NCI-H2196 treated with DMSO at 0.1 percent for 48 hours (cell line): ENCODE measurements at regions not wholly inside any gene's neighbourhood (a gene's known extent, or its start where the extent isn't known, plus 50 kb on each side); places are given as distances from the start of the nearest gene placed in this dataset.
"Not testable (repeated sequence)": the region's sequence is repeated elsewhere in the genome, so short reads cannot be mapped to it uniquely, and the experiment has no call there.

Experiments
- DNase-seq: peaks from one replicate; lab custom pipeline; 2025; ENCODE audit not compliant: unreplicated experiment; lab: John Stamatoyannopoulos, UW

DNA sequence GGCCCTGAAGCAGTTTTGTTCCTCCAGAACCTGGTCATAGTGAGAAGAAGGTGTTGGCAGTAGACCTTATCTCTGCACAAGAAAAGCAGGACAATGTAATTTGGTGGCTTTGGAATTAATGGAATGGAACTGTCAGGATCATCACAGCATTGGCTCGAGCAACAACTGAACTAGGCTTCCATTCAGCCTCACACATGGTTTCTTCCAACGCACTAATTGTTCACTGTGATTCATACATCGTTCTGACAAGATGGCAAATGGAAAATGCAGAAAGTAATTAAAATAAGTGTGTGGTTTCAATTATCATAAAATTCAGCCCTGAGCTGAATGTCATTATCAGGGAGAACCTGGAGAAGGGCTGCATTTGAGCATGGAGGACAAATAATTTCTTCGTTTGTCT is 80.6 kb downstream of the MFSD1 start:
- DNase-seq: no peak

DNA sequence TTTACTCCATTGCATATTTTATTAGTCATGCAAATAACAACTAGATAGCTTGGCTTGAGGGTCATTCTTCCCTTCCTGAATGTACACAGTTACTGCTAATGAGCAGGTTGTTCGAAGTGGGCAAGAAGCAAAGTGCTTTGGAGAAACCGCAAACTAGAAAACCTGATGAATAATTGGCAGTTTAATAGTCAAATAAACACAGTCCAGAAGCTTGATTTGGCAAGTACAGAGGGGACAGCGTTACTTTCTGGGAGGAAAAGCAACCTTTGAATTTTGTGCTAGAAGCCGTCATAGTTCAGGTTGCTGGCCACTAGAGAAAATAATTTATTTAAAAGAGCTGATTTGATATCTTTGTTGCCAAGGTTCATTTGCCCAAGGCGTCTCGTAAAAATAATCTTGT is 94.9 kb downstream of the MFSD1 start:
- no peak for DNase-seq

DNA sequence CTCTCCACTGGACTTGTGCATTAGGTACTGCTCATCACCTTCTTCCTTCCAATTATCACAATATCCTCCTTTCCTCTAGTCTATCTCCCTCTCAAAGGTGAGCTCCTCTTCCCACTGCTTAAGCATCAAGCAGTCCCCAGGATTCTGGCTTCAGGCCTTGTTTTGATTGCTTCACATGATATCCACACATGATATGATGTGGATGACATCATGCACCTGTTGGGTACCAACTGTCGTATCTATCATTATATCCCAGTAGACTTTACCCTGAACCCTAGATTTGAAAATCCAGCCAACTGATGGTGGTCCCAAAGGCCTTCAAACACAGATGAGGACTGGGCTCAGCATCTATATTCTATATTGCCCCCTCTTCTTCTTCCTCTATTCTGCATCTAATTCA is 104.9 kb downstream of the MFSD1 start:
- no peak for DNase-seq

DNA sequence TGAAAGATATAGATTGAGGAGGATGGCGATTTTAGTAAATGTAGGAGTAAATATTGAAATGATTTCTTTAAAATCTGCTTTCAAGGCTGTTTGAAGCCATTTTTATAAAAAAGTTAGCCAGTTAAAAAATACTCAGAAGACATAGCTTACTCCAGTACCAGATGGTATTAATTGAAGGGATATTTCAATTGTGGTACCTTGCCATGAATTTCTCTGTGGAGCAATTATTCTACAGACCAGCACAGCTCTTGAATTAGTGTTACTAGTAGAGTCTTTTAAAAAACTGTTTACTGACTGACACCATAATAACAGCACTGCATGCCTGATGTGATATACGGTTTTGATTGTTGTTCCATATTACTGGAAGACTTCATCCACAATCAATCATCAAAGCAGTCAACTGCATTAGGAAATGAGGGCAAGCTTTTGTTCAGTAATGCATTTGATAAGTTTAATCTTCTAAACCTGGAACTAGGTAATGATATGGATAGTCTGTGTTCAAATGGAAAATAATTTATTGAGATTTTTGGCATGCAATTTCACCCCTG is 106.4 kb downstream of the MFSD1 start:
- no peak for DNase-seq

DNA sequence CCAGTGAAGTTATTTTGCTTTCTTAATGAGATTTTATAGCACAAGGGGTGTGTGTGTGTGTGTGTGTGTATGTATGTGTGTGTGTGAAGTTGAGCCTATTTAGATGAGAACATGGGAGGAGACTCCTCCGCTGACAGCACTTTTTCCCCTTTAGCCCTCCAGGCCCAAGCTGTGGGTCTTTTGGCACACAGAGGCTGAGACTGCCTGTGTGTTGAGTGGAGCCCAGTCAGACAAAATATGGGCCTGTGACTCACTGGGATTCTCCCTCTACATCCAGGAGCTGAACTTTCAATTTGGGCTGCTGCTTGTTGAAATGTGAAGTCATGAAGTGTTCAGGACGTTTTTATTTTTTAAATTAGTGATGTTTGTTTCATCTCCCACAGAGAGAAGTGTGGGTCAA is 108.0 kb downstream of the MFSD1 start:
- no peak for DNase-seq

DNA sequence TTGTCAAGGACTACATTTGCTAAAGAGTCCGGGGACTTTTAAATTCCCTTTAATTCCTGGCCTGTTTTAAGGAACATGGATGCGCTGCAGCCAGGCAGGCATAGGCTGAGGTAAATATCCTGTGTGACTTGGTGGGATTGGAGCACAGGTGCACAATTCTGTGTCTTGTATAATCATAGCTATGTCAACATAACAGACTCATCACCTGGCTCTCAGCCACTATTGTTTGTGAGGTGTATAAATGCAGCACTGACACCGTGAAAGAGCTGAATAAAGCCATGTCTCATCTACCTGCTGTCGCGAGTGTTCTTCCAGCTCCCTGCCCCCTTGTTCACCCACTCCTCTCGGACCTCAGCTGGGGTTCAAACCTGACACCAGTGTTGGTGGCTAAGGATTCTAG is 109.7 kb downstream of the MFSD1 start:
- no peak for DNase-seq

DNA sequence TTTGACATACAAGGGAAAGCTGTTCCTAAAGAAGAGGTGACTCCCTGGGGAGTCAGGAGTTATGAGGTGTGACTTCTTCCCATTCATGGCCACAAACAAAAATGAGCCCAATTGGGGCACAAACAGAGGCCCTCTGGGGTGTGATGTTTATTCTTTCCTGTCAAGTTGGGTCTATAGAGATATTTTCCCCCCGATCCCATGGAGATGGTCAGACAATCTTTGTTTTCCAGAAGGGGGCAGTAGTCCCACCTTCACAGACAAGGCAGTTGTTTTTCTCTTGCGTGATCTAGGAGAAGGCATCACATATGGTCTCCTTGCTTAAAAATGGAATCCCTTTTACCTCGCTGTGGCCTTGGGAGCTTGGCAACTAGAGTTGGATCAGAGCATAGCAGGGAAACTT is 110.3 kb downstream of the MFSD1 start:
- DNase-seq: no peak

DNA sequence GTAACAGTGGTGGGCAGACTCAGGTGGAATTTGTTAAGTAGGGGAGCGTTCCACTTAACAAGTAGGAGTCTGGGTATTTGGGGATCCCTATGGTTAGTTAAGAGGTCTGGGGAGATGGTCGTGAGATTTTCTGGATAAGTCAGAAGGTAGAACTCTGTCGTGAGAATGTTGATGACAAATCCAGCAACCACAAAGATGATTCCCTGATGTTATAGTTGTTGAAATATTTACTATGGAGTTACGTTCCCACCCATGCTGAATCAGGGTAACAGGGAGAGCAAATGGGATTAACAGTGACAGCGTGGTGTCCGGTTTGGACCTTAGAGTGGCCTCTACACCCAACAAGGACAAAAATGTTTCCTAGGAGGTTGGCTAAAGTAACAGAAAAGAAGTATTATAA is 110.8 kb downstream of the MFSD1 start:
- DNase-seq: no peak

DNA sequence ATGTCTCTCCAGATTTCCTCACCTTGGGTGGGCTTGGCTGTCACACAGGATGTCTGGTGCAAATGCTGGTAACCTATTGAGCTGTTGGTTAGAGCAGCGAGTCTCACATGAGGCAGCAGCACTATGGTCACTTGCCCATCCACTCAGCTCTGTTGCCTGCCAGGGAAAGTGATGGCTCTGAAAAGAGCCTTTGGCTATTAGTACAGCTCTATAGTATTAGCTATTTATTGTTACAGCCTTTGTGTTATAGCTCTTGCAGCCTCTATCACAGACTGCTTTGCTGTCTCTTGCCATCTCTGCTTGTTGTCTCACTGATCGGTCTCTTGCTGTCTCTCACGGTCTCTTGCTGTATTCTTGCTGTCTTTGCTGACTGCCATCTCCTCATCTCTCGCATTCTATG is 114.3 kb downstream of the MFSD1 start:
- no peak for DNase-seq

DNA sequence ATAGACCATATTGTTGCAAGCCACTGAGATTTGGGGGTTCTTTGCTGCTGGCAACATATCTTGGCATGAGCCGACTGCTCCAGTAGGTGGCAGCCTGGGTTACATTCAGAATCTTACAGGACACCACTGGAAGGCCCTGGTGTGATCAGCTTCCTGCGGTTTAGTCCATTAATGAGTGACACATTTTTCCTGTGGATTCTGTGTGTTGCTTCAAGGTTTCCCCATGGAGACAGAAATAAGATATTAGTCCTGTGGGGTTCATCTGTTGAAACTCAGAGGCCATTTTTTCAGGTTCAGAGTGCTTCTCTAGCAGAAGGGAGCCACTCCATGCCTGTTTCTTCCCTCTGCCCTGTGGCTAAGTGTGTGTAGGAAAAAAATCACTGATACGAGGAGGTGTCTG is 116.2 kb downstream of the MFSD1 start:
- DNase-seq: no peak

DNA sequence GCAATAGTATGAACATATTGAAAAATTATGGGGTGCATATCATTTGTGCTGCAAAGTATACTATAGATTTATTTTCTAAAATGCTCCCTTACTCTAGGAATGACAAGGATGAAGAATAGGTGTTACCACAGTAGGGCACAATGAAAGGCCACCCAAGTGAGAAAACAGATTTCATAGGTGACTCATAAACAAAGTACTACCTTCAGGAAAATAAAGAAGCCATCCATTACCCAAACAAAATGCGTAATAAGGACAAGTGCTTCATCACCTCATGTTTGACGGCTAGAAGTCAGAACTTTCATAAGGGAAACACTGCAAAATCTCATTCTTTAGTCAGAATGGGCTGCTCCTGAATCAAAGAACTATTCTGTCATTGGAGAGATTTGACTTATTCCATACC is 116.6 kb downstream of the MFSD1 start:
- no peak for DNase-seq

DNA sequence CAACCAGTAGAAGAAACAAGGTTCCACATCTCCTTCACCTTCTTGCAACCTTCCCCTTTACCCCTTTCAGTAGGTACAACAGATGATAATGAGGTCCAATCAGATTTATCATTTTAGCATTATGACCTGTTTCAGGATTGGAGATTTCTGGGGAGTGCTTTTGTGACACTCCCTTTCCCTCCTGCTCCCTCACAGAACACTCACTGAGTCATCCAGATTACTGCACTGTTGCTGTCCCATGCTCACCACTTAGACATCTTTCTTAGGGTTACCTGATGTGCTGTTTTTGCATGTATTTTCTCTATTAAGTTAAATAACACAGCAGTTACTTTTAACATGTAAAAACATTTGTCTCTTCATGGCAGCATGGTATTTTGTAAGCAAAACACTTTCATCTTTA is 118.5 kb downstream of the MFSD1 start:
- no peak for DNase-seq

DNA sequence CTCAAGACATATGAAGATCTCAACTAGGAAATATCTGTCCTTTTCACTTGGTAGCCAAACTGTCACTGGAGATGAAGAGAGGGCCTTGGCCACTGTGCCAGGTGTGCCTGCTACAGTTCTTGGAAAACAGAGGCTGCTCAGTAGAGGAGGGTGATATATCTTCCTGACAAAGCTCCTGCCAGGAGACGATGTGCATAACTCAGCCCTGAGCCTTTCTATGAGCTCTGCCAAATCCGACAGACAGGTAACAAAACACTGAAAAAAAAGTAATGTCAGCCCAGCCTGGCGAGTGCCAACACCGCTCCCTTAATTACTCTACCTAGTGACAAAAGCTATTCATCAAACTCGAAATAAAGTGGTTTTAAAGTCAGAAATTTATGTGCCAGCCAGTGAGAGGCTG is 123.2 kb downstream of the MFSD1 start:
- no peak for DNase-seq

DNA sequence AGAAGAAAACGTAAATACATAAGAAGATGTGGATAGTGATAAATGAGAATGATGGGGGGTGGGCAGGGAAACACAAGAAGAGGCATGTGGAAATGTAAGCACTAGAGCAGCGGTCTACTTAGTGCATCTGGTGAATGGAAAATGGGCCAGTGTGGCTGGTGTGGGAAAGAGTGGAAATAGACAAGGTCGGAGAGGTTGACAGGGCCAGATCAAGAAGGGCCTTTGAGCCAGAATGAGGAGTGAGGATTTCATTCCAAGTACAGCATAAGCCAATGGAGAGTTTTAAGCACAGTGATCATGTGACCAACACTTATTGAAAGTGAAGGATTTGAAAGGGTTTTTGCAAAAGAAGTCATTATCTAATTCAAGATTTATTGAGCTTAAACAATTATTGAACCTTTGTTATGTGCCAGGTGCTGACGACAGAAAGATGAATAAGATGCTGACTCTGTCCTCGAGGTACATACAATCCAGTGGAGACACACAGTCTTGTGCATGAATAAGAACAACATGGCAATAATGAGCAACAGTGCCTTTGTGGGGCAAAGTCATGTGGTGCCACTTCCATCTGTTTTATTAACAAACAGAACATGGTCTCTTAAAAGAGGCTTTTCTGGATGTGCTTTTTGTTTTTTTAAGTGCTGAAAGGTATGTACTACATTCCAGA is 124.1 kb downstream of the MFSD1 start:
- no peak for DNase-seq

DNA sequence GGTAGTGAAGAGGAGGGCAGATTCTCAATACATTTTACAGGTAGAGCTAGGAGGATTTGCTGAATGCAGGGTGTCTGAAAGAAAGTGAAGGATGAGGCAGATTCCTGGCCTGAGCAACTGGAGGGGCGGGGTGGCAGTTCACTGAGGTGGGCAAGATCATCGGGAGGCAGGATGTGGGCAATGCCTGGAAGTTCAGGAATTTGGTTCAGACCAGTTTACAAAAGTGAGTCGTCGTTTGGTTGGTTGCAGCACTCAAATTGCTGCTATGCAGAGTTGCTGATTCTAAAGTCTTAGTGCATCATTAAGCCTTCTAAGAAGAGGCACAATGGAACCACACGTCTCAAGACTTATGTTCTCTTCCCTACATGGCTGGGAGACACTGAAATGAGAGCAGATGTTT is 134.0 kb downstream of the MFSD1 start:
- no peak for DNase-seq

DNA sequence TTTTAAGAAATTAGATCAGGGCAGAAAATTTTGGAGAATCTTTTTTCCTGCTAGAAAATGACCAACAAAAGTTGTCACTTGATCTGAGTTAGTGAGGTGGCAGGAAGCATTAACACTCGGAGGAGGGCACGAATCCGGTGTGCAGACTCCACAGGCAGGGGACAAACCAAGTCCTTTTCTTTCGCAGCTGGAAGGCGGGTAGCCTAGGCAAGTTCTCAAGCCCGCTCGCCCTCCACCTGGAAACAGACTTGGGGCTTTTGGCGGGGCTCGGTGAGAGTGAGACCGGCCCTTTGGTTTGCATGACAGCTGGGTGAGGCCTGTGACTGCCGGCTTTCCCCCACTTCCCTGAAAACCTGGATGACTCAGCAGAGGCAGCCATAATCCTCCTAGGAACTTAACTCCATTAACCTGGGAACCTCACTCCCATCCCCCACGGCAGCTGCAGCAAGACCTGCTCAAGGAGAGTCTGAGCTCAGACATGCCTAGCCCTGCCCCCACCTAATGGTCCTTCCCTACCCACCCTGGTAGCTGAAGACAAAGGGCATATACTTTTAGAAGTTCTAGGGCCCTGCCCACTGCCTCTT is 134.8 kb downstream of the MFSD1 start:
- no peak for DNase-seq

DNA sequence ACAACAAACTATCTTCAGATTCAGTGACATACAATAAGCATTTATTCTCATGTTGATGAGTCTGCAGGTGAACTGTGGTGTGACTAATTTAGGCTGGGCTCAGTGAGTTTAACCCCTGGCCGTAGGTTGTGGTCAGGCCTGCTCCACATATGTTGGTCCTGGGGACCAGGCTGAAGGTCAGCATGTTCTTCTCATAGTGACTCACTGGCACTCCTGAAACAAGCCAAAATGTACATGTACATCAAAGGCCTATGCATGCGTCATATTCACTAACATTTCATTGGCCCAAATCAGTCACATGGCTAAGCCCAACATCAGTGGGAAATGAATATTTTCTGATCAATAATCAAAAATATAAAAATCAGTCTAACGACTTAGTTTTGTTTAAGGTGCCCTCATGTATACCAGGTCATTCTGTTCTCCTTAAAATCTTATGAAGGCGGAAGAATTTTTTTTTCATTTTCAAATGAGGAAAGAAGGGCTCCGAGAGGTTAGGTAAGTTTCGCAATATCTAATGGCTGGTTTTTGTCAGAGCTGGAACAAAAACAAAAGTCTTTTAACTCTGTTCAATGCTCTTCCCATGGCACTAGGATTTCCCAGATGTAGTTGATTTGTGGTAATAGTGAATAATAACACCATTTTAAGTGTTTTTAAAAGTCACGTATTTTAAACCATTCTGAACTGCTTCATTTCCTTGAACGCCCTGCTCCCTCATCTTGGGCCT is 148.5 kb downstream of the MFSD1 start:
- DNase-seq: no peak

DNA sequence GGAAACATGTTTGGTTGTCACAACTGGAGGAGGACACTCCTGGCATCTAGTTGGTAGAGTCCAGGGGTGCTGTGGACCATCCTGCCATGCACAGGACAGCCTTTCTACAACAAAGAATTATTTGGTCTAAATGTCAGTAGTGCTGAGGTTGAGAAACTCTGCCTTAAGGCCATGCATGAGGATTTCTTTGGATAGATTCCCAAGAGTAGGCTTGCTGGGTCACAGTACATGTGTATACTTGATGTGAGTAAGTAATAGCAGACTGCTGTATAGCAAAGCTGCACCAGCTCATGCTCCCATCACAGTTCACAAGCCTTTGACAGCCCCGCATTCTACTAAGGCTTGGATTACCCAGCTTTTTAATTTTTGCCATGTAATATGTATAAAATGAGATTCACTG is 151.3 kb downstream of the MFSD1 start:
- DNase-seq: no peak

DNA sequence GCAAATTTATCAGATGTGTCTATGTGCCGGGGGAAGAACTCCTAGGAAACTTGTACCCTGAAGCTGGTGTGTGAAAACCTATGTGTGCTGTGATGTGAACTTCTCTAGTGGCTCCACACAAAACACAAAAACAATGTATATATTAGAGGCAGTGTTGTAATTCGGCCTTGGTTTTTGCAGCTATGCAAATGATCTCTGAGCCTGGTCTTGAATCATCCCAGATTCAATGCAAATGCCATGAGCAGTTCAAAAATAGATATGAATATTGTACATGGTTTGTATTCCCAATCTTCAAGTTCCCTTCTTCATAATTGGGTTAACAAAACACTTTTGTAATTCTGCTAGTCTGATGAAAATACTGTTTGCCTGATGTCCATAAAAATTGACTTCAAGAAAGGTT is 152.6 kb downstream of the MFSD1 start:
- no peak for DNase-seq

DNA sequence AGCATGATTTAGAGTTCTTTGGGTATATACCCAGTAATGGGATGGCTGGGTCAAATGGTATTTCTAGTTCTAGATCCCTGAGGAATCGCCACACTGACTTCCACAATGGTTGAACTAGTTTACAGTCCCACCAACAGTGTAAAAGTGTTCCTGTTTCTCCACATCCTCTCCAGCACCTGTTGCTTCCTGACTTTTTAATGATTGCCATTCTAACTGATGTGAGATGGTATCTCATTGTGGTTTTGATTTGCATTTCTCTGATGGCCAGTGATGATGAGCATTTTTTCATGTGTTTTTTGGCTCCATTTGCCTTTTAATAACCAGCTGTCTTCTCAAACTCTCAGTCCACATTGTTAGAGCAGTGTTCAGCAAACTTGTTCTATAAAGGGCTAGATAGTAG is 155.9 kb downstream of the MFSD1 start:
- DNase-seq: not testable (repeated sequence)

DNA sequence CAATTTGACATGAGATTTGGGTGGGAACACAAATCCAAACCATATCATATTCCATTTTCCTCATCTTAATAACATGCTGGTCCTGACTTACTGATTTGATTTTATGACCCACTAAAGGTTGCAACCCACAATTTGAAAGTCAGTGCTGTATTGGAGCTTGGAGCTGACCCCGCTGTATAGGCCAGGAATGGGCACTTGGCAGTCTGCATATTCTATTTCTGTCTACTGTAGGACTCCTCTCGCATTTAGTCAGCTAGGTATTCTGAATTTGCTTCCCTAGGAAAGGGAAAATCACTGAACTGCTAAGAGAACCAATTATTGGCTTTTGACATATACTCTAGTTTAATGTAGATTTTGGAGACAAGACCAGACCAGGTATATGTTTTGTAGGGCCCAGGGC is 157.0 kb downstream of the MFSD1 start:
- no peak for DNase-seq

DNA sequence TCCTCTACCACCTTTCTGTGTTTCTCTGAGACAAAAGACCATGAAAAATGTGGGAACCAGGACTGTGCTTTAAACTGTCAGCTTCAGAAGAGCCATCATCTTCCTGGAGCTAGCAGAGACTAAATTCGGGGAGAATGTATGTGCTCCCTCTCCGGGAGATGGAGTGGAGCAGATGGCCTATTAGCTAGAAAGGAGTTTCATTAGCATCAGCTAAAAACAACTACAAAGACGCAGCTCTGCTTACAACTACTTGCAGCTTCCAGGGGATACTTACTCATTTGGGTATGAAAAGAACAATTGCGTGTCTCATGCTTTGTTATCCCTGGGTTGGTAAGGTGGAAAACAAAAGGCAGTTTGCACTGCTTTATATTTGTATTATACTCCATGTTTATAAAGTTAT is 159.6 kb downstream of the MFSD1 start:
- no peak for DNase-seq
